DND-41 (cell line): ENCODE measurements at regions not wholly inside any gene's neighbourhood (a gene's known extent, or its start where the extent isn't known, plus 50 kb on each side); places are given as distances from the start of the nearest gene placed in this dataset.

Experiments
- ATAC-seq: fragments of 200-7000 bp; cut with Tn5 transposase; 3 replicates; pipeline ENCODE4 v1.9.1; 2021; ENCODE audit warnings: low read depth; ENCODE audit not compliant: insufficient read depth
- DNase-seq: peaks from one replicate; pipeline ENCODE4 v3.0.0-alpha.2; 2020
- H2AFZ ChIP-seq: 2 replicates; pipeline ENCODE4 v1.6.0; 2012; ENCODE audit warnings: low read depth, low read length
- H3K27ac ChIP-seq: 2 replicates; pipeline ENCODE4 v1.5.1; 2012; ENCODE audit warnings: low read length, inconsistent platforms
- H3K27me3 ChIP-seq: fragments of 200-600 bp; sonication (generic); 2 replicates; pipeline ENCODE4 v1.6.0; 2012; ENCODE audit warnings: low read length, mild to moderate bottlenecking, inconsistent platforms; ENCODE audit not compliant: insufficient read depth, poor library complexity
- H3K36me3 ChIP-seq: 2 replicates; pipeline ENCODE4 v1.5.1; 2012; ENCODE audit warnings: low read length, inconsistent platforms; ENCODE audit not compliant: insufficient read depth
- H3K4me1 ChIP-seq: 2 replicates; pipeline ENCODE4 v1.5.1; 2012; ENCODE audit warnings: mild to moderate bottlenecking, low read length; ENCODE audit not compliant: insufficient read depth
- H3K4me2 ChIP-seq: 2 replicates; pipeline ENCODE4 v1.6.0; 2012; ENCODE audit warnings: mild to moderate bottlenecking, moderate library complexity, low read length, inconsistent platforms; ENCODE audit not compliant: insufficient read depth
- H3K4me3 ChIP-seq, 2 experiments: fragments of 200-600 bp in 1 of 2; shearing (Covaris generic) in 1 of 2; 2 replicates each; pipeline ENCODE4 v1.5.1; 2012 to 2016; ENCODE audit warnings: inconsistent platforms in 2 of 2, low read length in 2 of 2, mild to moderate bottlenecking in 2 of 2, low read depth in 1 of 2, moderate library complexity in 1 of 2
- H3K79me2 ChIP-seq: 2 replicates; pipeline ENCODE4 v1.6.0; 2012; ENCODE audit warnings: low read length, inconsistent platforms; ENCODE audit not compliant: insufficient read depth
- H3K9ac ChIP-seq: 2 replicates; pipeline ENCODE4 v1.6.0; 2012; ENCODE audit warnings: low read depth, mild to moderate bottlenecking, inconsistent platforms, low read length, moderate library complexity
- H3K9me3 ChIP-seq: 2 replicates; pipeline ENCODE4 v1.5.1; 2012; ENCODE audit warnings: low read length, moderate library complexity, mild to moderate bottlenecking, inconsistent platforms; ENCODE audit not compliant: insufficient read depth, severe bottlenecking
- H4K20me1 ChIP-seq: 2 replicates; pipeline ENCODE4 v1.6.0; 2012; ENCODE audit warnings: low read length; ENCODE audit not compliant: insufficient read depth
- EZH2 ChIP-seq: IDR thresholded peaks from 3 replicates; pipeline ENCODE4 v1.6.1; 2012; ENCODE audit warnings: borderline replicate concordance, low read depth, mild to moderate bottlenecking, moderate library complexity, low read length, inconsistent platforms; ENCODE audit not compliant: severe bottlenecking
- TF ChIP-seq, protein P1 (sequence below): IDR thresholded peaks from 2 replicates; pipeline ENCODE4 v1.5.1; 2012; ENCODE audit warnings: borderline replicate concordance, low read length, moderate library complexity, mild to moderate bottlenecking; ENCODE audit not compliant: poor library complexity, severe bottlenecking; ENCODE audit errors: extremely low read depth

DNA sequence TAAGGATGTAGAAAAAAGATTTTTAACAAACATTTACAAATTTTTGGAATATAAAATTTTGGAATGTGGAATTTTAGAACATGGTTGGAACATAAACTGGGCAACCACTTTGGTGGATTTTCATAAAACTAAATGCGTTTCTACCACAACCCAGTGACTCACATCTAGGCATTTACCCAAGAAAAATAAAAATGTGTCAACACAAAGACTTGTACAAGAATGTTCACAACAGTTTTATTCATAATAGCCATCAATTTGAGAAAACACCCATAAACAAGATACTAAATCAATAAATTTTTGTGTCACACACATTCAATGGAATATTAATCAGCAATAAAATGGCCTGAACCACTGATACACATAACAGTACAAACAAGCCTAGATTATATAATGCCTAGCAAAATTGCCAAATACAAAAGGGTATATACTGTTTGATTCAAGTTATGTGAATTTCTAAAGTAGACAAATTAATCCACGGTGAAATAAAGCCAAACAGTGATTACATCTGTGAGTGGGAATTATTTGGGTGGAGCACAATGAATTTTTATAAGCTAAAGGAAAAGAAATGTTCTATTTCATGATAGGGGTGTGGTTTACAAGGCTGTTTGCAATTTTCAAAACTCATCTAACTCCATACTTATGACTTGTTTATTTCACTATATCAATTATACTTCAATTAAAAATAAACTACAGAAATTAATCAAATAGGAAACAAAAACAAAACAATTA, 415.2 kb upstream of the OR4E1 start:
- H3K27me3 ChIP-seq, result peaks cover under 1% of the 10 kb centered on the region
- H3K4me3 ChIP-seq, result no peak overlapping the region
- peaks cover 36% of the 10 kb centered on the region for H3K4me1 ChIP-seq
- H3K36me3 ChIP-seq, result no peaks in the 10 kb centered on the region
- no peak overlapping the region for H3K4me2 ChIP-seq
- ATAC-seq (no peak), DNase-seq (no peak)
- H3K27ac ChIP-seq, result no peak overlapping the region
- H2AFZ ChIP-seq, result no peak overlapping the region
- no peaks in the 10 kb centered on the region for H3K79me2 ChIP-seq
- H4K20me1 ChIP-seq, result no peaks in the 10 kb centered on the region
- TF ChIP-seq EZH2, result no peak
- TF ChIP-seq, protein P1, sequence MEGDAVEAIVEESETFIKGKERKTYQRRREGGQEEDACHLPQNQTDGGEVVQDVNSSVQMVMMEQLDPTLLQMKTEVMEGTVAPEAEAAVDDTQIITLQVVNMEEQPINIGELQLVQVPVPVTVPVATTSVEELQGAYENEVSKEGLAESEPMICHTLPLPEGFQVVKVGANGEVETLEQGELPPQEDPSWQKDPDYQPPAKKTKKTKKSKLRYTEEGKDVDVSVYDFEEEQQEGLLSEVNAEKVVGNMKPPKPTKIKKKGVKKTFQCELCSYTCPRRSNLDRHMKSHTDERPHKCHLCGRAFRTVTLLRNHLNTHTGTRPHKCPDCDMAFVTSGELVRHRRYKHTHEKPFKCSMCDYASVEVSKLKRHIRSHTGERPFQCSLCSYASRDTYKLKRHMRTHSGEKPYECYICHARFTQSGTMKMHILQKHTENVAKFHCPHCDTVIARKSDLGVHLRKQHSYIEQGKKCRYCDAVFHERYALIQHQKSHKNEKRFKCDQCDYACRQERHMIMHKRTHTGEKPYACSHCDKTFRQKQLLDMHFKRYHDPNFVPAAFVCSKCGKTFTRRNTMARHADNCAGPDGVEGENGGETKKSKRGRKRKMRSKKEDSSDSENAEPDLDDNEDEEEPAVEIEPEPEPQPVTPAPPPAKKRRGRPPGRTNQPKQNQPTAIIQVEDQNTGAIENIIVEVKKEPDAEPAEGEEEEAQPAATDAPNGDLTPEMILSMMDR, result no peak
- H3K9me3 ChIP-seq, result no peaks in the 10 kb centered on the region
- no peak overlapping the region for H3K9ac ChIP-seq

GRCh38 chr14:22086131-22086530, 412.5 kb upstream of the OR4E1 start:
- ATAC-seq, result peak; percentile 55; the same call in 2 of the 3 replicates
- TF ChIP-seq, protein P1, result no peak
- no peak for TF ChIP-seq EZH2

GRCh38 chr14:22084393-22085281, 411.0 kb upstream of the OR4E1 start:
- Histone ChIP-seq H3K27me3 (peaks cover 14% of the 10 kb centered on the region), H3K79me2 (no peaks in the 10 kb centered on the region), H3K27ac (no peak overlapping the region), H4K20me1 (peaks cover under 1% of the 10 kb centered on the region; the same call in 1 of the 2 replicates), H3K4me2 (no peak overlapping the region), H3K4me1 (peaks cover 33% of the 10 kb centered on the region), H3K4me3 (no peak overlapping the region), H3K36me3 (no peaks in the 10 kb centered on the region), H2AFZ (no peak overlapping the region), H3K9ac (no peak overlapping the region), H3K9me3 (no peaks in the 10 kb centered on the region)
- DNase-seq (peak; percentile 55), ATAC-seq (peak; percentile 78)
- TF ChIP-seq, protein P1, result peak; percentile 82
- no peak for TF ChIP-seq EZH2

More at GRCh38 chr14:22086131-22086530, 412.5 kb upstream of the OR4E1 start:
- Histone ChIP-seq H3K4me2 (0 out of 2 replicates have a peak overlapping the region, but pooled peaks have one; percentile 13), H3K4me3 (no peak overlapping the region), H3K4me1 (peaks cover 28% of the 10 kb centered on the region), H3K9ac (no peak overlapping the region), H3K79me2 (no peaks in the 10 kb centered on the region), H3K36me3 (no peaks in the 10 kb centered on the region), H3K9me3 (no peaks in the 10 kb centered on the region), H4K20me1 (no peaks in the 10 kb centered on the region), H3K27me3 (peaks cover 6% of the 10 kb centered on the region), H3K27ac (no peak overlapping the region), H2AFZ (no peak overlapping the region)
- peak; percentile 51 for DNase-seq
